RPMI7951 (cell line): ENCODE measurements at regions not wholly inside any gene's neighbourhood (a gene's known extent, or its start where the extent isn't known, plus 50 kb on each side); places are given as distances from the start of the nearest gene placed in this dataset.

ENCODE experiments used
- DNase-seq: peaks from one replicate; pipeline ENCODE4 v3.0.0-alpha.2; 2012; ENCODE audit warnings: low read depth

DNA sequence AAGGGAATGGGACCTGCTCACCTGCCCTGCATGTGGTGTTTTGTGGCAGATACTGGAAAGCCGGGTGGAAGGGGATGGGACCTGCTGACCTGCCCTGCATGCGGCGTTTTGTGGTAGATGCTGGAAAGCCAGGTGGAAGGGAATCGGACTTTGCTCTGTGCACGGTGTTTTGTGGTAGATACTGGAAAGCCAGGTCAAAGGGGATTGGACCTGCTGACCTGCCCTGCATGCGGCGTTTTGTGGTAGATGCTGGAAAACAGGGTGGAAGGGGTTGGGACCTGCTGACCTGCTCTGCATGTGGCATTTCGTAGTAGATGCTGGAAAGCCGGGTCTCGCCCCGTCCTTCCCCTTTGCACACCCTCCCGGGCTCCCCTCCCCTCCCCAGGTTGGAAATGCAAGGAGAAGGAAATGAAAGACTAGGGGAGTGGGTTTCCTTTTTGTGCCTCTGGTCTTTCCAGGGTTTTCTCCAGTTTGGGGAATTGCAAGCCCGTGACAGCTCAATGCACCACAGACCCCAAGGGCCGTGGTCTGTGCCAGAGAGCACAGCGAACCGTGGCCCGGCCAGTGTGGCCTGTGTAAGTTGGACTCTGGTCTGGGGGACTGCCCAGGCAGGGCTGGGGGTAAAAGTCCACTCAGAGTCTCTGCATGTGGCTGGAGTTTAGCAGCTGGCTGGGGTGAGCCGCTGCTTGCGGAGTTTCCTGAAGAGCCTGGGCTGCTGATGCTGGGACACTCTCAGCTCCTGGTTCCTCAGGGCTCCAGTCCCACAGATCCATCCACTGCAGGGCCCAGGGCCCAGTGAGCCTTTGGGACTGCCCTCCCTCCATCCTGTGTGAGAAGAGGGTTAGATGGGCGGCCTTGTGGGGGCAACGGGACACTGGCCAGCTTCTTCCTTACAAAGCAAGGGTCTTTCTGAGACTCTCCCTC lies 105.5 kb downstream of the CRYAA start:
- no peak for DNase-seq

DNA sequence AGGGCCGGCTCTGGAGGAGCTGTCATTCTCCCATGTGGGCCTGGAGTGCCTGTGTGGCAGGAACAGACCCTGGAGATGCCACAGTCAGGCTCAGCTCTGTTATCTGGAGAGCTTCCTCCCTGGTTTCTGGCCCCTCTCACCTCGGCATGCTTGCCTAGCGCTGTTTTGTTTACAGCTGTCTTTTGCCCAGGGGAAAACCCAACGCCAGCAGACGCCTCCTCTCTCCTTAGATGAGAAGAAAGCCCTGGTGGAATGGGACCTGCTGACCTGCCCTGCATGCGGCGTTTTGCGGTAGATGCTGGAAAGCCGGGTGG lies 104.9 kb downstream of the CRYAA start:
- DNase-seq: no peak

DNA sequence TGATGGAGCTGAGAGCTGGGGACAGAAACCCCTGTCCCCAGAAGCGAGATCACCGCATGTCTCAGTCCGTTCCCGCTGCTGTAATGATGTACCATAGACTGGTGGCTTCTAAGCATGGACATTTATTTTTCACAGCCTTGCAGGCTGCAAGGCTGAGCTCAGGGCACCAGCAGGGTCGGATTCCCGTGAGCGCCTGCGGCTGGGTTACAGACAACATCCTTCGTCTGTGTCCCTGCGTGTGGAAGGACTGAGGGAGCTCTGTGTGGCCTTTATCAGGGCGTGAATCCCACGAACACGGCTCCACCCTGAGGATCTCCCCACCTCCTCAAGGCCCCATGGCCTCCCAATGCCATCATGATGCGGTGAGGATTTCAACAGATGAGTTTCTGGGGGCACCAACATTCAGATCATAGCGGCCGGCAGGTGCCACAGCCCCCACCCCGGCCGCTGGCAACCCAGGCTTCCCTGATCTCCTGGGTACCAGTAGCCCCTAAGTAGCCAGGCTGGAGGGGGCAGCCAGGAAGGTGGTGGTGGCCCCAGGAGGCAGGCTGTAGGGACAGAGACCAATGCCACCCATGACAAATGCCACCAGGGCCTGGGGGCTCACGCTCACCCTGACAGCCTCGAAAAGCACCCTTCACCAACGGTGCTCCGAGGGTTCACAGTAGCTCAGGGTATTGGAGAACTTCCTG lies 104.4 kb downstream of the CRYAA start:
- no peak for DNase-seq

DNA sequence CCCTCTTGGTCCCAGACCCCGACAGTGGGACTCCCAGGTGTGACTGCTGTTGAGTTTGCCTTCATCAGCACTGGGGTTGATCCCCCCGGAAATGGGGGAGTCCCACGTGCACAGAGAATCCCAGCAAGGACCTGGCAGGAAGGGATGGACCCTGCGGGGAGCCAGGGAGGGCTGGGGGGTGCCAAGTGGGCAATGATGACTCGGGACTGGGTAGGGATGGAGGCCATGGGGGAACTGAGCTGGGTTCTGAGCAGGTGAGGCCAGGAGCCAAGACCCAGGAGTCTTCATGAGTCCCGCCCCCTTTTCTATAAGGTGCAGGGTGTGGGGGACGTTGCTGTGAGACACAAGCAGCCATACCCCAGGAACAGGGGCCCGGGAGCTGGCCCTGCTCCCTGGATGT lies 103.8 kb downstream of the CRYAA start:
- no peak for DNase-seq

DNA sequence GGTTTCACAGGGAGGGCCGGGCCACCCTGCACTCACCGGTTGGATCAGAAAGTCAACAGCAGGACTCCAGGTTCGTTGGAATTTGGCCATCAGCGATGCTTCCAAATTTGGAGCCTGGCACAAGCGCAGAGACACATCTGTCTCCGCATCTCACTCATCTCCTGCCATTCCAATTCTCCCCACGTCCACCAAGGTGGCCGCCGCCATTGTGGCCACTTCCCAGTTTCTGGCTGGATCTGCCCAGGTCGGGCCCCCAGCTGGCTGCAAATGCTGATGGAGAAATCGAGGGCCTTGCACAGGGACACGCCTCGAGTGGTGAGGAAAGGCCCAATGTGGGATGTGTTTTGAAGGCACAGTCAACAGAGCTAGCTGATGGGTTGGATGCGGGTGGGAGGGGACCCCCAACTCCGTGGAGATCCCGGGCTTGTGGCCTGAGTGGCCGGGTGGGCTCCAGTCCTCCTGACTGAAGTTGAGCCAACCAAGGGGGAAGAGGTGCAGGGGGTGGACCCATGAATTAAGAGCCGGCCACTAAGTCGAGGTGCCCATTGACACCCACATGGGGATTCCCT lies 102.7 kb downstream of the CRYAA start:
- no peak for DNase-seq

DNA sequence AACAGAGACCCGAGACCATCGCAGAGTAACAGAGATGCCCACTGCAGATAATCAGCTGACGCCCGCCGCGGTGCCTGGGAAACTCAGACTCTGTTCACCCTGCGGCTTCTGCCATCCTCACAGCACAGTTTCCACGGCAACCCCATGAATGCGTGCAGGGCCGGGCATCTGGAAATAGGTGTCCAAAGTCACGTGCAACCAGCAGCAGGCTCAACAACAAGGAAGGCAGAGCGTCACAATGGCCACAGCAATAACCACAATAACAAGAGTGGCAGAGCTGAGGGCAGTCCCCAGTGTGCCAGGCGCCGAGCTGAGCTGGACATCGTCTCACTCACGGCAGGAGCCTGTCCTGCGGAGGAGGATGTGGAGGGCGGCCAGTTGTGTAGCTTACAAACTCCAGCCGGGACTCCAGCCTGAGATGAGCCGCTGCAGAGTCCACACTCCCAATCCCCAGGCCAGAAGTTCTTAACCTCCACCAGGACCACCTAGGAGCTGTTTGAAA lies 102.0 kb downstream of the CRYAA start:
- DNase-seq: peak; percentile 32

DNA sequence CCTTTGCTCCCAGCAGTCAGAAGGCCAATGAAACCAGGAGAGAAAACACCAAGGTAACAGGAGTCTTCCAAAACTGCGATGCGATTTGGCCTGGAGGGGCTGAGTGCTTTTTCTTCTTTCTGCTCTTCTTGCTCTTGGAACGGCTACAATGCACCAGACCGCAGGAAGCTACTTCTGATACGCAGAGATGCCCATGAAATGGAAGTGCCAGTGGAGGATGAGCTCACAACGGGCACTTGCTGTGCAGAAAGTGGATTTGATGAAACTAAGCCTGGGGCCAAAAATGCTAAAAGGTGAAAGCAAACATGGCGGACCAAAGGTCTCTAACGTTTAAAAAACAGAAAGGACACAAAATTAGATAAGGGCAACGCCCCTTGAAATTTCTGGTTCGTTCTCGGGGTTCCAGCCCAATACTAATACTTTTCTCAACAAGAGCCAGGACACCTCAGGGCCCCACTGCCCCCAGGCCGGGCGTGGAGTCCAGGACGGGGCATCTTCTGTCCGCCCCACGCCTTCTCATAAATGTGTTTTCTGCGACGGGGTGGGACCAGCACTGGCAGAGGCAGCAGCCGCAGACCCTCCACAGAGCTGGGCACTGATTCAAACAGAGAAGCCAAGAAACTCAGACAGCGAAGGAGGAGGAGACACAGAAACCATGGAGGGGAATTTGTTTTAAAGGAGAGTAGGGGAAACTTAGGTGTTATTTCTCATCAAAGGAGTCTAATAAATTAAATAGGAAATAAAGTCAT lies 101.3 kb downstream of the CRYAA start:
- no peak for DNase-seq

DNA sequence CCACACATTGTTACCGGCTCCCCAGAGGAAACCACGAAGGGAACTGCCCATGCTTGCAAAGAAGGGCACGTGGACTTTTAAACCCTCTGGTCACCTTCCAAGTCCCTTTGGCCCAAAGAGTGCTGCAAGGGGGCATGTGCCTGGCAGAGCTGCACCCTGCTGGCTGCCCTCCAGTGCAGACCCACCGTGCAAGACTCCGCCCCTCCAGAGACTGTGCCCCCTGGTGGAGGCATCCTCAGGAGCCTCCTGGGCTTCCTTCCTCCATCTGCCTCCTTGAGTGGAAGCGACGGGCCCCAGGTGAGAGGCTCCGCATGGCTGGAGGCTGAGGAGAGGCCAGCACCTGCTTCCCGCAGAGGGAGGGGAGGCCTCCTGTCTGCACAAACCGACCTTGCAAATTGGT lies 100.6 kb downstream of the CRYAA start:
- DNase-seq: no peak

DNA sequence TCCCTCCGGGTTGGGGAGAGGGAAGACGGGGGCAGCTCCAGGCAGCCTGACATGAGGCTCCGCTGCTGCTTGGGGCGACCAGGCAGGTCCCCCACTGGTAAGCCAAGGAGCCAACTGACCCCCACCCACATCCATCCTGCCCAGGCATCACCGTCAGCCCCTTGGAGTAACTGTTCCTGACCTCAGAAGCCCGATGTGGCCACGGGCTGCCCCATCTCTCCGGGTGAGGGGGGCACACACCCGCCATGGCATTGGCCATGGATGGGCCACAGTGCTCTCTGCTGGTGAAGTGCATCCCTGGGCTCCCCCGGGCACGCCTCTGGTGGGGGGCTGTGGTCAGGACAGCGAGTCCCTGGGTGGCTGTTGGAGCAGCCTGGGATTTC lies 100.0 kb downstream of the CRYAA start:
- DNase-seq: no peak

DNA sequence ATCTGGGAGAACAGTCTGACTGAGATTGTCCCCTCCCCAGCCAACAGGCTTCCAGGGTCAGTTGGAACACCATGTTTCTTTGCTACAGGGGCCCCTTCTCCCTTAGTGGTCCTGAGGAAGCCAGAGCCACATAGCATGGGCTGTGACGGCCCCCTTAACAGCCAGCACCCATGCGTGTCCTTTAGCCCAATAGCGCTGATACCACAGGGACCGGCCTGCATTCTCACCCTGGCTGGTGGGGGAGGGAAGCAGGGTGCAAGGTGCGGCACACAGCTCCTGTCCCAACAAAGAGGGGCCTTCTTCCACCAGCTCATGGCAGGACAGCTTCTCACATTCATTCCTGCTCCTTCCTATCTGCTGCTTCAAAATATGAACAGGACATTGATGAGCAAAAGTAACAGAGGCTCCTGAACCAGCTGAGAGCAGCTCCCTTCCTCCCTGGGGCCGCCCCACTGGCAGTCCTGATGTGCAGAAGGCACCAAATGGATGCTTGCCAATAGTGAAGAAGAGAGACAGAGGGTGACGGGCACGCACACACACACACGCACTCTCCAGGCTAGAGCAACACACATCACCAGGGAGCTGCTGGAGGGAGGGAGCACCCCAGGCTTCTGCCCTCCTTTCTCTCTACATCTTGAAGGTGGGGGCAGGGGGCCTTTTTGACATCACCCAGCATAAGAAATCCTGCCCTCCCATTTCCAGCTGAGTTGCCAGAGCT lies 99.4 kb downstream of the CRYAA start:
- no peak for DNase-seq

DNA sequence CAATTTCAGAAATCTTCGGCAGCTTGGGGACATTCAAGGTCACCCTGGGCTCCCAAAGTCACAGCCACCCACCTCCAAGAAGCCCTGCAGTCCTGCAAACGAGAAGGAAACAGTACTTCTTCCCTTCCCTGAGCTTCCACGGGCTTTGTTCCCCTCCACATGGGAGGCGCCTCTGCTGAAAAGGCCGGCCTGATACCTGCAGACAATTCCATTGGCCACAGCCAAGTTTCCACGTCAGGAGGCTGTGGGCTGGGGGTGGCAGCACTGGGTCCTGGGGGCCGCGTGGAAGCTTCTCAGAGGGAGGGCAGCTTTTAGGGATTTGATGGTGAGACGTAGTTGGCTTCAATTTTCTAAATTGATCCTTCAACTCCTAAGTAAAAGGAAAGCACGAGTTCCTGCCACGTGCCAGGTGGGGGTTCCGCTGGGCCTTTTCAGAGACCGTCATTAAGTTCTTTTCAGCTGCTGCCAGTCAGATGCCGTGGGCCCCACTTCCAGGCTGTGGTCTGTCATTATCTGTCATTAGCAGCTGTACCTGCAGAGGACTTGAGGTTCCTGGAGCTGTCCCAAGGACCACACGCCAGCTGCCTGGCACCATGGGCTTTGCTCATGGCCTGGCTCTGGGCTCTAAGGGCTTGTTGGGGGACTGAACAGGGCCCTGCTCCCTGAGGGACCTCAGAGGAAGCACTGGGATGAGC lies 98.7 kb downstream of the CRYAA start:
- no peak for DNase-seq

DNA sequence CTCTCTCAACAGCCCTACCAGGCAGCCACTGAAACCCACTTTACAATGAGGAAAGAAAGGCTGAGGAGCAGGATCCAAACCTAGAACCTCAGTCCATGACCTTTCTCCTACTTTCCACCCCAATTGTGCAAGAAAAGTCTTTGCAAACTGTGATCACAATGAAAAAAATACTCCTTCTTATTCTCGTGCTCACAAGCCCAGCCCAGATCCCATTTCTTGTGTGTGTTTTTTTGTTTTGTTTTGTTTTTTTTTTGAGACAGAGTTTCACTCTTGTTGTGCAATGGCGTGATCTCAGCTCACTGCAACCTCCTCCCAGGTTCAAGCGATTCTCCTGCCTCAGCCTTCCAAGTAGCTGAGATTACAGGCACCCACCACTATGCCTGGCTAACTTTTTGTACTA lies 97.7 kb downstream of the CRYAA start:
- no peak for DNase-seq

DNA sequence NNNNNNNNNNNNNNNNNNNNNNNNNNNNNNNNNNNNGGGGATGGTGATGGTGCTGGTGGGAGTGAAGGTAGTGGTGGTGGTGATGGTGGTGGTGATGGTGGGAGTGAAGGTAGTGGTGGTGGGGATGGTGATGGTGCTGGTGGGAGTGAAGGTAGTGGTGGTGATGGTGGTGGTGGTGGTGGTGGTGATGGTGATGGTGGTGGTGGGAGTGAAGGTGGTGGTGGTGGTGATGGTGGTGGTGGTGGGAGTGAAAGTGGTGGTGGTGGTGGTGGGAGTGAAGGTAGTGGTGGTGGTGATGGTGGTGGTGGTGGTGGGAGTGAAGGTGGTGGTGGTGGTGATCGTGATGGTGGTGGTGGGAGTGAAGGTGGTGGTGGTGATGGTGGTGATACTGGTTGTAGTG lies 93.6 kb downstream of the CRYAA start:
- no peak for DNase-seq
